ENCODE measurements at regions not wholly inside any gene's neighbourhood (a gene's known extent, or its start where the extent isn't known, plus 50 kb on each side); places are given as distances from the start of the nearest gene placed in this dataset.

- TF ChIP-seq, protein P1, sequence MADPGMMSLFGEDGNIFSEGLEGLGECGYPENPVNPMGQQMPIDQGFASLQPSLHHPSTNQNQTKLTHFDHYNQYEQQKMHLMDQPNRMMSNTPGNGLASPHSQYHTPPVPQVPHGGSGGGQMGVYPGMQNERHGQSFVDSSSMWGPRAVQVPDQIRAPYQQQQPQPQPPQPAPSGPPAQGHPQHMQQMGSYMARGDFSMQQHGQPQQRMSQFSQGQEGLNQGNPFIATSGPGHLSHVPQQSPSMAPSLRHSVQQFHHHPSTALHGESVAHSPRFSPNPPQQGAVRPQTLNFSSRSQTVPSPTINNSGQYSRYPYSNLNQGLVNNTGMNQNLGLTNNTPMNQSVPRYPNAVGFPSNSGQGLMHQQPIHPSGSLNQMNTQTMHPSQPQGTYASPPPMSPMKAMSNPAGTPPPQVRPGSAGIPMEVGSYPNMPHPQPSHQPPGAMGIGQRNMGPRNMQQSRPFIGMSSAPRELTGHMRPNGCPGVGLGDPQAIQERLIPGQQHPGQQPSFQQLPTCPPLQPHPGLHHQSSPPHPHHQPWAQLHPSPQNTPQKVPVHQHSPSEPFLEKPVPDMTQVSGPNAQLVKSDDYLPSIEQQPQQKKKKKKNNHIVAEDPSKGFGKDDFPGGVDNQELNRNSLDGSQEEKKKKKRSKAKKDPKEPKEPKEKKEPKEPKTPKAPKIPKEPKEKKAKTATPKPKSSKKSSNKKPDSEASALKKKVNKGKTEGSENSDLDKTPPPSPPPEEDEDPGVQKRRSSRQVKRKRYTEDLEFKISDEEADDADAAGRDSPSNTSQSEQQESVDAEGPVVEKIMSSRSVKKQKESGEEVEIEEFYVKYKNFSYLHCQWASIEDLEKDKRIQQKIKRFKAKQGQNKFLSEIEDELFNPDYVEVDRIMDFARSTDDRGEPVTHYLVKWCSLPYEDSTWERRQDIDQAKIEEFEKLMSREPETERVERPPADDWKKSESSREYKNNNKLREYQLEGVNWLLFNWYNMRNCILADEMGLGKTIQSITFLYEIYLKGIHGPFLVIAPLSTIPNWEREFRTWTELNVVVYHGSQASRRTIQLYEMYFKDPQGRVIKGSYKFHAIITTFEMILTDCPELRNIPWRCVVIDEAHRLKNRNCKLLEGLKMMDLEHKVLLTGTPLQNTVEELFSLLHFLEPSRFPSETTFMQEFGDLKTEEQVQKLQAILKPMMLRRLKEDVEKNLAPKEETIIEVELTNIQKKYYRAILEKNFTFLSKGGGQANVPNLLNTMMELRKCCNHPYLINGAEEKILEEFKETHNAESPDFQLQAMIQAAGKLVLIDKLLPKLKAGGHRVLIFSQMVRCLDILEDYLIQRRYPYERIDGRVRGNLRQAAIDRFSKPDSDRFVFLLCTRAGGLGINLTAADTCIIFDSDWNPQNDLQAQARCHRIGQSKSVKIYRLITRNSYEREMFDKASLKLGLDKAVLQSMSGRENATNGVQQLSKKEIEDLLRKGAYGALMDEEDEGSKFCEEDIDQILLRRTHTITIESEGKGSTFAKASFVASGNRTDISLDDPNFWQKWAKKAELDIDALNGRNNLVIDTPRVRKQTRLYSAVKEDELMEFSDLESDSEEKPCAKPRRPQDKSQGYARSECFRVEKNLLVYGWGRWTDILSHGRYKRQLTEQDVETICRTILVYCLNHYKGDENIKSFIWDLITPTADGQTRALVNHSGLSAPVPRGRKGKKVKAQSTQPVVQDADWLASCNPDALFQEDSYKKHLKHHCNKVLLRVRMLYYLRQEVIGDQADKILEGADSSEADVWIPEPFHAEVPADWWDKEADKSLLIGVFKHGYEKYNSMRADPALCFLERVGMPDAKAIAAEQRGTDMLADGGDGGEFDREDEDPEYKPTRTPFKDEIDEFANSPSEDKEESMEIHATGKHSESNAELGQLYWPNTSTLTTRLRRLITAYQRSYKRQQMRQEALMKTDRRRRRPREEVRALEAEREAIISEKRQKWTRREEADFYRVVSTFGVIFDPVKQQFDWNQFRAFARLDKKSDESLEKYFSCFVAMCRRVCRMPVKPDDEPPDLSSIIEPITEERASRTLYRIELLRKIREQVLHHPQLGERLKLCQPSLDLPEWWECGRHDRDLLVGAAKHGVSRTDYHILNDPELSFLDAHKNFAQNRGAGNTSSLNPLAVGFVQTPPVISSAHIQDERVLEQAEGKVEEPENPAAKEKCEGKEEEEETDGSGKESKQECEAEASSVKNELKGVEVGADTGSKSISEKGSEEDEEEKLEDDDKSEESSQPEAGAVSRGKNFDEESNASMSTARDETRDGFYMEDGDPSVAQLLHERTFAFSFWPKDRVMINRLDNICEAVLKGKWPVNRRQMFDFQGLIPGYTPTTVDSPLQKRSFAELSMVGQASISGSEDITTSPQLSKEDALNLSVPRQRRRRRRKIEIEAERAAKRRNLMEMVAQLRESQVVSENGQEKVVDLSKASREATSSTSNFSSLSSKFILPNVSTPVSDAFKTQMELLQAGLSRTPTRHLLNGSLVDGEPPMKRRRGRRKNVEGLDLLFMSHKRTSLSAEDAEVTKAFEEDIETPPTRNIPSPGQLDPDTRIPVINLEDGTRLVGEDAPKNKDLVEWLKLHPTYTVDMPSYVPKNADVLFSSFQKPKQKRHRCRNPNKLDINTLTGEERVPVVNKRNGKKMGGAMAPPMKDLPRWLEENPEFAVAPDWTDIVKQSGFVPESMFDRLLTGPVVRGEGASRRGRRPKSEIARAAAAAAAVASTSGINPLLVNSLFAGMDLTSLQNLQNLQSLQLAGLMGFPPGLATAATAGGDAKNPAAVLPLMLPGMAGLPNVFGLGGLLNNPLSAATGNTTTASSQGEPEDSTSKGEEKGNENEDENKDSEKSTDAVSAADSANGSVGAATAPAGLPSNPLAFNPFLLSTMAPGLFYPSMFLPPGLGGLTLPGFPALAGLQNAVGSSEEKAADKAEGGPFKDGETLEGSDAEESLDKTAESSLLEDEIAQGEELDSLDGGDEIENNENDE (IDR thresholded peaks at IDR 0.05; ENCODE audit: insufficient replicate concordance, low read length) = no peak
- TF ChIP-seq, protein P2, sequence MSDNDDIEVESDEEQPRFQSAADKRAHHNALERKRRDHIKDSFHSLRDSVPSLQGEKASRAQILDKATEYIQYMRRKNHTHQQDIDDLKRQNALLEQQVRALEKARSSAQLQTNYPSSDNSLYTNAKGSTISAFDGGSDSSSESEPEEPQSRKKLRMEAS (IDR thresholded peaks at IDR 0.05) = no peak
- TF ChIP-seq HDAC6 (IDR thresholded peaks at IDR 0.05; ENCODE audit: low read depth, low read length) (no peak), CHD1 (IDR thresholded peaks at IDR 0.05; ENCODE audit: low read depth, low read length) (no peak), TEAD4 (IDR thresholded peaks at IDR 0.05; ENCODE audit: low read depth, low read length) (no peak), RXRA (IDR thresholded peaks at IDR 0.05; ENCODE audit: insufficient read depth, low read depth, low read length) (no peak), FOSL1 (IDR thresholded peaks at IDR 0.05; ENCODE audit: insufficient read depth, low read depth, low read length) (no peak), CHD2 (IDR thresholded peaks at IDR 0.05; ENCODE audit: low read length) (no peak), BACH1 (IDR thresholded peaks at IDR 0.05; ENCODE audit: low read length) (no peak), TCF12 (IDR thresholded peaks at IDR 0.05; ENCODE audit: low read depth, low read length) (no peak)
Measured at GRCh38 chr22:27150544-27150941, 493.2 kb downstream of the MIAT start (continued).

Data from H1 (cell line).